PC-3 (cell line): ENCODE measurements at regions not wholly inside any gene's neighbourhood (a gene's known extent, or its start where the extent isn't known, plus 50 kb on each side); places are given as distances from the start of the nearest gene placed in this dataset.

Source experiments
- ATAC-seq: fragments of 200-7000 bp; cut with Tn5 transposase; 2 replicates; pipeline ENCODE4 v1.9.1; 2020; ENCODE audit warnings: mild to moderate bottlenecking, moderate library complexity
- BruUV-seq: library from RNA; stranded (reverse); fragments of 400-500 nt; replicated peaks from 2 replicates; lab custom pipeline; 2021; lab: Mats Ljungman, UMichigan
- CTCF ChIA-PET: fragments of 300-600 bp; sonication (Branson Sonifier 250); formaldehyde crosslinking; loops from one replicate; lab custom pipeline; 2022; ENCODE audit warnings: antibody characterized with exemption; lab: Charles Lee
- POLR2A ChIA-PET: fragments of 300-600 bp; sonication (Branson Sonifier 250); formaldehyde crosslinking; loops from one replicate; lab custom pipeline; 2022; ENCODE audit warnings: antibody characterized with exemption; ENCODE audit not compliant: unreplicated experiment; lab: Charles Lee
- DNase-seq: peaks from one replicate; pipeline ENCODE4 v3.0.0-alpha.2; 2015
- H2AFZ ChIP-seq: fragments of 300-600 bp; sonication (generic); 2 replicates; pipeline ENCODE4 v1.6.0; 2016; ENCODE audit warnings: antibody characterized with exemption, low read length
- H3F3A ChIP-seq: fragments of 300-600 bp; sonication (generic); one replicate; pipeline ENCODE4 v1.6.0; 2017; ENCODE audit warnings: antibody characterized with exemption, low read length, control low read depth, mild to moderate bottlenecking; ENCODE audit not compliant: unreplicated experiment
- H3K27ac ChIP-seq: fragments of 300-600 bp; sonication (generic); 2 replicates; pipeline ENCODE4 v1.5.1; 2016; ENCODE audit warnings: mild to moderate bottlenecking, low read length
- H3K27me3 ChIP-seq: fragments of 300-600 bp; sonication (generic); 2 replicates; pipeline ENCODE4 v1.6.1; 2016; ENCODE audit warnings: low read length, mixed read lengths
- H3K36me3 ChIP-seq: fragments of 300-600 bp; sonication (generic); 2 replicates; pipeline ENCODE4 v1.6.1; 2016; ENCODE audit warnings: low read depth, mixed run types, low read length, mixed read lengths
- H3K4me1 ChIP-seq: fragments of 300-600 bp; sonication (generic); 2 replicates; pipeline ENCODE4 v1.5.1; 2016; ENCODE audit warnings: low read length; ENCODE audit not compliant: insufficient read depth
- H3K4me2 ChIP-seq: fragments of 300-600 bp; sonication (generic); 2 replicates; pipeline ENCODE4 v1.6.0; 2016; ENCODE audit warnings: low read length
- H3K4me3 ChIP-seq: fragments of 300-600 bp; sonication (generic); 2 replicates; pipeline ENCODE4 v1.5.1; 2016; ENCODE audit warnings: mild to moderate bottlenecking, low read length, mixed read lengths
- H3K79me2 ChIP-seq: fragments of 300-600 bp; sonication (generic); 2 replicates; pipeline ENCODE4 v1.6.1; 2017; ENCODE audit warnings: low read length, mixed read lengths
- H3K9ac ChIP-seq: fragments of 300-600 bp; sonication (generic); 2 replicates; pipeline ENCODE4 v1.6.0; 2016; ENCODE audit warnings: mild to moderate bottlenecking, low read length
- H3K9me2 ChIP-seq: fragments of 300-600 bp; sonication (generic); replicated peaks from 2 replicates; pipeline ENCODE4 v1.6.1; 2016; ENCODE audit warnings: mixed run types, low read length, mixed read lengths
- H3K9me3 ChIP-seq: fragments of 300-600 bp; sonication (generic); 2 replicates; pipeline ENCODE4 v1.6.1; 2016; ENCODE audit warnings: low read length, mixed read lengths
- H4K20me1 ChIP-seq: fragments of 300-600 bp; sonication (generic); 2 replicates; pipeline ENCODE4 v1.6.1; 2016; ENCODE audit warnings: low read length, mixed read lengths
- EZH2 ChIP-seq: fragments of 300-600 bp; sonication (generic); IDR thresholded peaks from one replicate; pipeline ENCODE4 v1.6.1; 2017; ENCODE audit warnings: antibody characterized with exemption, mild to moderate bottlenecking, low read length; ENCODE audit not compliant: unreplicated experiment
- EZH2phosphoT487 ChIP-seq: fragments of 300-600 bp; sonication (generic); IDR thresholded peaks from 2 replicates; pipeline ENCODE4 v1.6.1; 2018; ENCODE audit warnings: mild to moderate bottlenecking, antibody characterized with exemption, low read length, borderline replicate concordance
- intact Hi-C: fragments of 100-400 bp; cut with micrococcal nuclease; formaldehyde crosslinking; loops from 2 replicates; pipeline ENCODE4 v1.9.0; 2023
- TF ChIP-seq, protein P1 (sequence below): fragments of 300-600 bp; sonication (generic); conservative IDR thresholded peaks from 2 replicates; pipeline ENCODE4 v1.5.1; 2017; ENCODE audit warnings: antibody characterized with exemption, low read depth, mild to moderate bottlenecking, low read length

DNA sequence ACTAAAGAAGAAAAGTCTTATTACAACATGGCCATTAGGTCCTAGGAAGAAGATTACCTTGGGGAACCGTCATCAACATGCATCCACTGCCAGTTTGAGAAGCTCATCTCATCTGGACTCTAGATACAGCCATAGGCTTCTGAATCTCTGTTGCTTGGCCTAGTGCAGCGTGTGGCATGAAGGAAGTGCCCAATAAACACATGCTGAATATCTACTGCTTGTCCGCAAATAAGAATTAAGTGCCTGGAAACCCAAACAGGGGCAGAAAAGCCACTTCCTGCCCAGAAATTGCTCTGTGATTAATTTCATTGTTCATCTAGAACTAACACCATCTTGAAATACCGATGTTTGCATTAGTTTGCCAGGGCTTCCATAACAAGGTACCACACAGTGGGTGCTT is 241.1 kb upstream of the KLF3 start:
- Histone ChIP-seq H3F3A (no peaks in the 10 kb centered on the region), H3K4me2 (no peak overlapping the region), H4K20me1 (no peaks in the 10 kb centered on the region), H3K9me2 (no peaks in the 10 kb centered on the region), H3K36me3 (no peaks in the 10 kb centered on the region), H3K79me2 (no peaks in the 10 kb centered on the region), H3K9me3 (no peaks in the 10 kb centered on the region), H3K9ac (no peak overlapping the region), H3K27ac (no peak overlapping the region), H3K4me1 (no peaks in the 10 kb centered on the region), H2AFZ (no peak overlapping the region), H3K4me3 (no peak overlapping the region), H3K27me3 (no peaks in the 10 kb centered on the region)
- DNase-seq (no peak), ATAC-seq (no peak)
- ChIA-PET POLR2A (no interaction called here), CTCF (no interaction called here)
- BruUV-seq = no TSS peak
- TF ChIP-seq, protein P1, sequence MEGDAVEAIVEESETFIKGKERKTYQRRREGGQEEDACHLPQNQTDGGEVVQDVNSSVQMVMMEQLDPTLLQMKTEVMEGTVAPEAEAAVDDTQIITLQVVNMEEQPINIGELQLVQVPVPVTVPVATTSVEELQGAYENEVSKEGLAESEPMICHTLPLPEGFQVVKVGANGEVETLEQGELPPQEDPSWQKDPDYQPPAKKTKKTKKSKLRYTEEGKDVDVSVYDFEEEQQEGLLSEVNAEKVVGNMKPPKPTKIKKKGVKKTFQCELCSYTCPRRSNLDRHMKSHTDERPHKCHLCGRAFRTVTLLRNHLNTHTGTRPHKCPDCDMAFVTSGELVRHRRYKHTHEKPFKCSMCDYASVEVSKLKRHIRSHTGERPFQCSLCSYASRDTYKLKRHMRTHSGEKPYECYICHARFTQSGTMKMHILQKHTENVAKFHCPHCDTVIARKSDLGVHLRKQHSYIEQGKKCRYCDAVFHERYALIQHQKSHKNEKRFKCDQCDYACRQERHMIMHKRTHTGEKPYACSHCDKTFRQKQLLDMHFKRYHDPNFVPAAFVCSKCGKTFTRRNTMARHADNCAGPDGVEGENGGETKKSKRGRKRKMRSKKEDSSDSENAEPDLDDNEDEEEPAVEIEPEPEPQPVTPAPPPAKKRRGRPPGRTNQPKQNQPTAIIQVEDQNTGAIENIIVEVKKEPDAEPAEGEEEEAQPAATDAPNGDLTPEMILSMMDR = no peak
- TF ChIP-seq EZH2 = no peak
- TF ChIP-seq EZH2phosphoT487 = no peak
- intact Hi-C loops = no loop called here

DNA sequence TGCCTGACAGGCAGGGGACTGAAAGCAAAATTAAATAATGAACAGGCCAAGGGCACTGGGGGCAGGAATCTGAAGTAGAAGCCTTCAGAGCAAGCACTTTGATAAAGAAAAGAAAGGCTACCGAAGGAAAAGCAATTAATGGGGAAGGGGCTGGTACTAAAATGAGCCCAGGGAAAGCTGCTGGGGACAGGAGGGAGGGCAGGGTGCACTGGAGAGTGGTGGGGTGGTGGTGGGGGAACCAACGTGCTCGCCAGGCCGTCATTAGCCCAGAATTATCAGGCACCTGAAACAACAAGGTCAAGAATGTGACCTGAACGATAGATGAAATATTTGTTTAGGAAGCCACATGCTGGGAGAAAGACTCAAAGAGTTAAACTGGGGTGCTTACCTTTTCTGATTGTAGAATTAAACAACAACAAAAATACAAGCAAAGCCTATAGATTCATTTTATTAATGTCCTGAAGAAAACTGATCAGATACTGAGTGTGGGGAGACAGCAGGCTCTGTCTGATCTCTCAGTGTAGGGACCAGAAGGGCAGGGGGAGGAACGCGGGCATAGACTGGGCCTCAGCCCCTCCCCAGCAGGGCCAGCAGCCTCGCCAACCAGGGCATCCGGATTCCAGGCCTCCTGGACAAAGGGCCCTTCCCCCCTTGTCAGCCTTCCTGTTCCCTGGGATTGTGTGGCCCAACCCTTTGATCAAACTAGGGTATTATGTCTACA is 239.7 kb upstream of the KLF3 start:
- BruUV-seq = no TSS peak
- H3K4me3 ChIP-seq = no peak overlapping the region
- no peaks in the 10 kb centered on the region for H3K9me3 ChIP-seq
- intact Hi-C loops = no loop called here
- ATAC-seq (no peak), DNase-seq (no peak)
- H4K20me1 ChIP-seq = no peaks in the 10 kb centered on the region
- H3K27me3 ChIP-seq = no peaks in the 10 kb centered on the region
- CTCF ChIA-PET = no interaction called here
- H2AFZ ChIP-seq = no peak overlapping the region
- H3K4me2 ChIP-seq = no peak overlapping the region
- no peaks in the 10 kb centered on the region for H3K36me3 ChIP-seq
- no peaks in the 10 kb centered on the region for H3K9me2 ChIP-seq
- no peaks in the 10 kb centered on the region for H3K4me1 ChIP-seq
- no peak overlapping the region for H3K27ac ChIP-seq
- TF ChIP-seq EZH2phosphoT487 (no peak), EZH2 (no peak)
- TF ChIP-seq, protein P1 = no peak
- no peaks in the 10 kb centered on the region for H3K79me2 ChIP-seq
- H3F3A ChIP-seq = no peaks in the 10 kb centered on the region
- H3K9ac ChIP-seq = no peak overlapping the region
- POLR2A ChIA-PET = no interaction called here

- Histone ChIP-seq H3K4me2 (no peak overlapping the region), H3F3A (no peaks in the 10 kb centered on the region), H3K9me3 (no peaks in the 10 kb centered on the region), H3K4me1 (no peaks in the 10 kb centered on the region), H3K4me3 (no peak overlapping the region), H3K27me3 (no peaks in the 10 kb centered on the region), H3K36me3 (no peaks in the 10 kb centered on the region), H3K27ac (no peak overlapping the region), H3K79me2 (no peaks in the 10 kb centered on the region), H4K20me1 (no peaks in the 10 kb centered on the region), H3K9ac (no peak overlapping the region), H3K9me2 (no peaks in the 10 kb centered on the region), H2AFZ (no peak overlapping the region)
- ChIA-PET CTCF (no interaction called here), POLR2A (no interaction called here)
- ATAC-seq (no peak), DNase-seq (no peak)
- no peak for TF ChIP-seq EZH2phosphoT487
- no peak for TF ChIP-seq EZH2
- TF ChIP-seq, protein P1 = no peak
- intact Hi-C loops = no loop called here
- BruUV-seq = no TSS peak
Measured at GRCh38 chr4:38426532-38426931, 237.5 kb upstream of the KLF3 start.
